GM23248 (cell line): ENCODE measurements at regions not wholly inside any gene's neighbourhood (a gene's known extent, or its start where the extent isn't known, plus 50 kb on each side); places are given as distances from the start of the nearest gene placed in this dataset.

Experiments used
- DNase-seq: peaks from one replicate; pipeline ENCODE4 v3.0.0-alpha.2; 2015
- H2AFZ ChIP-seq: fragments of 200-600 bp; sonication (generic); 2 replicates; pipeline ENCODE4 v1.6.1; 2016; ENCODE audit warnings: antibody characterized with exemption
- H3F3A ChIP-seq: fragments of 200-600 bp; sonication (generic); 2 replicates; pipeline ENCODE4 v1.6.1; 2016; ENCODE audit warnings: mild to moderate bottlenecking, antibody characterized with exemption, mixed run types; ENCODE audit not compliant: insufficient read depth
- H3K27ac ChIP-seq: fragments of 200-600 bp; sonication (generic); 2 replicates; pipeline ENCODE4 v1.5.1; 2016; ENCODE audit warnings: mild to moderate bottlenecking
- H3K27me3 ChIP-seq: fragments of 200-600 bp; sonication (generic); replicated peaks from 2 replicates; pipeline ENCODE4 v1.6.1; 2016; ENCODE audit warnings: mild to moderate bottlenecking; ENCODE audit not compliant: insufficient read depth
- H3K36me3 ChIP-seq: fragments of 200-600 bp; sonication (generic); 2 replicates; pipeline ENCODE4 v1.6.1; 2016; ENCODE audit warnings: low read depth, mild to moderate bottlenecking
- H3K4me1 ChIP-seq: fragments of 200-600 bp; sonication (generic); 2 replicates; pipeline ENCODE4 v1.6.1; 2016; ENCODE audit warnings: mild to moderate bottlenecking; ENCODE audit not compliant: insufficient read depth
- H3K4me2 ChIP-seq: fragments of 200-600 bp; sonication (generic); one replicate; pipeline ENCODE4 v1.6.1; 2016; ENCODE audit warnings: mild to moderate bottlenecking; ENCODE audit not compliant: unreplicated experiment
- H3K4me3 ChIP-seq: fragments of 200-600 bp; sonication (generic); 2 replicates; pipeline ENCODE4 v1.5.1; 2016; ENCODE audit warnings: mild to moderate bottlenecking
- H3K79me2 ChIP-seq: fragments of 200-600 bp; sonication (generic); 2 replicates; pipeline ENCODE4 v1.6.1; 2016; ENCODE audit warnings: mild to moderate bottlenecking; ENCODE audit not compliant: insufficient read depth
- H3K9ac ChIP-seq: fragments of 200-600 bp; sonication (generic); 2 replicates; pipeline ENCODE4 v1.6.1; 2016; ENCODE audit warnings: mild to moderate bottlenecking
- H3K9me2 ChIP-seq: fragments of 200-600 bp; sonication (generic); 2 replicates; pipeline ENCODE4 v1.6.1; 2016; ENCODE audit warnings: mixed run types, mild to moderate bottlenecking, moderate library complexity; ENCODE audit not compliant: insufficient read depth
- H3K9me3 ChIP-seq: fragments of 200-600 bp; sonication (generic); one replicate; pipeline ENCODE4 v1.6.1; 2017; ENCODE audit warnings: low read depth
- H4K20me1 ChIP-seq: fragments of 200-600 bp; sonication (generic); 2 replicates; pipeline ENCODE4 v1.6.0; 2016; ENCODE audit not compliant: insufficient read depth
- EZH2 ChIP-seq: fragments of 200-600 bp; sonication (generic); IDR thresholded peaks from 2 replicates; pipeline ENCODE4 v1.6.1; 2018; ENCODE audit warnings: antibody characterized with exemption, mild to moderate bottlenecking; ENCODE audit not compliant: insufficient read depth, poor library complexity, severe bottlenecking
- EZH2phosphoT487 ChIP-seq: fragments of 200-600 bp; sonication (generic); IDR thresholded peaks from 2 replicates; pipeline ENCODE4 v1.6.1; 2018; ENCODE audit warnings: antibody characterized with exemption, moderate library complexity, mild to moderate bottlenecking, low read depth; ENCODE audit not compliant: insufficient read depth
- WGBS, 2 experiments: methylation state at CpG; one replicate each; pipeline ENCODE4 v1.1.6; 2015 to 2017; ENCODE audit warnings: low lambda C conversion rate in 2 of 2, low coverage in 1 of 2; ENCODE audit errors: missing lambda C conversion rate in 2 of 2; 5-methylcytosine and 5-hydroxymethylcytosine counted together
- in situ Hi-C: fragments of 300-500 bp; cut with MboI; formaldehyde crosslinking; loops from 2 replicates; pipeline ENCODE4 v1.15.0; 2020

GRCh38 chr7:36076074-36076473 is 77.0 kb upstream of the EEPD1 start:
- H3K9ac ChIP-seq = no peak overlapping the region
- in situ Hi-C loops = no loop called here
- no peak overlapping the region for H3K4me3 ChIP-seq
- WGBS, 2 experiments = 67 to 69% methylated on average over 5 of the region's 5 CpGs
- no peaks in the 10 kb centered on the region for H4K20me1 ChIP-seq
- H3K9me2 ChIP-seq = no peaks in the 10 kb centered on the region
- no peaks in the 10 kb centered on the region; the same call in 1 of the 2 replicates for H3K27me3 ChIP-seq
- no peak overlapping the region for H2AFZ ChIP-seq
- H3K36me3 ChIP-seq = no peaks in the 10 kb centered on the region
- H3K4me2 ChIP-seq = no peak overlapping the region
- no peaks in the 10 kb centered on the region for H3K79me2 ChIP-seq
- no peaks in the 10 kb centered on the region for H3K9me3 ChIP-seq
- no peaks in the 10 kb centered on the region for H3F3A ChIP-seq
- no peak overlapping the region for H3K27ac ChIP-seq
- TF ChIP-seq EZH2 (no peak), EZH2phosphoT487 (no peak)
- DNase-seq = no peak
- peaks cover 7% of the 10 kb centered on the region; the same call in 1 of the 2 replicates for H3K4me1 ChIP-seq

- Histone ChIP-seq H3K79me2 (no peaks in the 10 kb centered on the region), H3K27ac (no peak overlapping the region), H3K27me3 (no peaks in the 10 kb centered on the region), H3K9ac (no peak overlapping the region), H3F3A (no peaks in the 10 kb centered on the region), H3K9me2 (no peaks in the 10 kb centered on the region), H4K20me1 (no peaks in the 10 kb centered on the region), H3K4me3 (no peak overlapping the region), H3K4me1 (peaks cover 7% of the 10 kb centered on the region; the same call in 1 of the 2 replicates), H2AFZ (no peak overlapping the region), H3K9me3 (no peaks in the 10 kb centered on the region), H3K4me2 (no peak overlapping the region), H3K36me3 (no peaks in the 10 kb centered on the region)
- TF ChIP-seq EZH2 = no peak
- TF ChIP-seq EZH2phosphoT487 = no peak
- WGBS, 2 experiments = 81% methylated on average over 12 to 13 of the region's 13 CpGs
- in situ Hi-C loops = no loop called here
- DNase-seq = no peak
These were observed 74.2 kb upstream of the EEPD1 start for GRCh38 chr7:36078816-36079360.

- 66 to 70% methylated on average over 5 of the region's 5 CpGs for WGBS, 2 experiments
- TF ChIP-seq EZH2 = no peak
- TF ChIP-seq EZH2phosphoT487 = no peak
- no peaks in the 10 kb centered on the region for H3K9me2 ChIP-seq
- H3K79me2 ChIP-seq = no peaks in the 10 kb centered on the region
- H2AFZ ChIP-seq = no peak overlapping the region
- no peak overlapping the region for H3K4me2 ChIP-seq
- H3K4me1 ChIP-seq = peaks cover 7% of the 10 kb centered on the region; the same call in 1 of the 2 replicates
- no peaks in the 10 kb centered on the region for H3K27me3 ChIP-seq
- H3K36me3 ChIP-seq = no peaks in the 10 kb centered on the region
- no peak overlapping the region for H3K9ac ChIP-seq
- peak; percentile 21 for DNase-seq
- H3K9me3 ChIP-seq = no peaks in the 10 kb centered on the region
- in situ Hi-C loops = no loop called here
- no peak overlapping the region for H3K27ac ChIP-seq
- H4K20me1 ChIP-seq = no peaks in the 10 kb centered on the region
- H3K4me3 ChIP-seq = no peak overlapping the region
- no peaks in the 10 kb centered on the region for H3F3A ChIP-seq
These were observed 73.5 kb upstream of the EEPD1 start for GRCh38 chr7:36079446-36080025.

- no peaks in the 10 kb centered on the region for H3K27me3 ChIP-seq
- no peaks in the 10 kb centered on the region for H3K9me2 ChIP-seq
- no peaks in the 10 kb centered on the region for H3K9me3 ChIP-seq
- no peak overlapping the region for H3K4me2 ChIP-seq
- in situ Hi-C loops = no loop called here
- no peak overlapping the region for H3K9ac ChIP-seq
- no peaks in the 10 kb centered on the region for H3K36me3 ChIP-seq
- H4K20me1 ChIP-seq = no peaks in the 10 kb centered on the region
- H3F3A ChIP-seq = no peaks in the 10 kb centered on the region
- no peaks in the 10 kb centered on the region for H3K79me2 ChIP-seq
- no peak for DNase-seq
- 77 to 84% methylated on average over 5 of the region's 5 CpGs for whole genome bisulfite sequencing, 2 experiments
- no peak overlapping the region for H3K27ac ChIP-seq
- H3K4me1 ChIP-seq = peaks cover 7% of the 10 kb centered on the region; the same call in 1 of the 2 replicates
- no peak overlapping the region for H3K4me3 ChIP-seq
- no peak overlapping the region for H2AFZ ChIP-seq
- no peak for TF ChIP-seq EZH2
- no peak for TF ChIP-seq EZH2phosphoT487
These were observed 72.2 kb upstream of the EEPD1 start for GRCh38 chr7:36080843-36081242.

GRCh38 chr7:36082216-36082615 is 70.8 kb upstream of the EEPD1 start:
- Histone ChIP-seq H3K4me3 (no peak overlapping the region), H3K27ac (no peak overlapping the region), H3K9me2 (no peaks in the 10 kb centered on the region), H3K9me3 (no peaks in the 10 kb centered on the region), H2AFZ (no peak overlapping the region), H4K20me1 (no peaks in the 10 kb centered on the region), H3K4me2 (no peak overlapping the region), H3F3A (no peaks in the 10 kb centered on the region), H3K27me3 (no peaks in the 10 kb centered on the region), H3K36me3 (no peaks in the 10 kb centered on the region), H3K9ac (no peak overlapping the region), H3K4me1 (peaks cover 7% of the 10 kb centered on the region; the same call in 1 of the 2 replicates), H3K79me2 (no peaks in the 10 kb centered on the region)
- TF ChIP-seq EZH2 (no peak), EZH2phosphoT487 (no peak)
- no peak for DNase-seq
- WGBS, 2 experiments = 54 to 64% methylated on average over 4 of the region's 4 CpGs
- in situ Hi-C loops = no loop called here
